ENCODE measurements at regions not wholly inside any gene's neighbourhood (a gene's known extent, or its start where the extent isn't known, plus 50 kb on each side); places are given as distances from the start of the nearest gene placed in this dataset.

GRCh38 chr7:25790963-25791362 is 361.0 kb upstream of the NFE2L3 start:
- TF ChIP-seq POLR2A (IDR thresholded peaks at IDR 0.05; ENCODE audit: low read depth, low read length) (no peak), POLR2AphosphoS5 (IDR thresholded peaks at IDR 0.05; ENCODE audit: low read depth, low read length) (no peak), TAF1 (IDR thresholded peaks at IDR 0.05; ENCODE audit: low read depth, low read length) (no peak), SPI1 (IDR thresholded peaks at IDR 0.05; ENCODE audit: low read depth, low read length) (no peak), POU2F2 (IDR thresholded peaks at IDR 0.05; ENCODE audit: low read depth, low read length) (no peak), PAX5 (IDR thresholded peaks at IDR 0.05; ENCODE audit: insufficient read depth, low read length, severe bottlenecking) (no peak)
